SK-N-SH treated with all-trans-retinoic acid at 6 μM for 48 hours (cell line): ENCODE measurements at regions not wholly inside any gene's neighbourhood (a gene's known extent, or its start where the extent isn't known, plus 50 kb on each side); places are given as distances from the start of the nearest gene placed in this dataset.

Experiments used
- ATAC-seq: fragments of 200-7000 bp; cut with Tn5 transposase; 3 replicates; pipeline ENCODE4 v1.9.1; 2020; ENCODE audit warnings: mild to moderate bottlenecking, moderate library complexity
- ARNTL ChIP-seq: fragments of 450-650 bp; formaldehyde crosslinking; IDR thresholded peaks from 2 replicates; pipeline ENCODE4 v1.5.0; 2020; ENCODE audit warnings: low read depth, mild to moderate bottlenecking, moderate library complexity, borderline replicate concordance
- BACH2 ChIP-seq: fragments of 250-450 bp; sonication (Bioruptor Pico); IDR thresholded peaks from 2 replicates; pipeline ENCODE4 v1.9.0; 2021; ENCODE audit warnings: mild to moderate bottlenecking, borderline replicate concordance
- CSDC2 ChIP-seq: fragments of 250-450 bp; sonication (Bioruptor Pico); IDR thresholded peaks from 2 replicates; pipeline ENCODE4 v1.5.0; 2020; ENCODE audit warnings: mild to moderate bottlenecking, moderate library complexity
- GLIS3 ChIP-seq: fragments of 250-450 bp; sonication (Bioruptor Pico); IDR thresholded peaks from 2 replicates; pipeline ENCODE4 v1.5.0; 2020; ENCODE audit warnings: mild to moderate bottlenecking, moderate library complexity
- ISL1 ChIP-seq: fragments of 250-450 bp; sonication (Bioruptor Pico); IDR thresholded peaks from 2 replicates; pipeline ENCODE4 v2.1.2; 2022; ENCODE audit warnings: mild to moderate bottlenecking, moderate library complexity
- OSR1 ChIP-seq: fragments of 250-450 bp; sonication (Bioruptor Pico); IDR thresholded peaks from 2 replicates; pipeline ENCODE4 v1.8.0; 2022; ENCODE audit warnings: moderate library complexity, mild to moderate bottlenecking, inconsistent platforms
- PPARA ChIP-seq: fragments of 250-450 bp; sonication (Bioruptor Pico); IDR thresholded peaks from 2 replicates; pipeline ENCODE4 v1.5.0; 2020; ENCODE audit warnings: mild to moderate bottlenecking, borderline replicate concordance
- RARB ChIP-seq: fragments of 250-450 bp; sonication (Bioruptor Pico); IDR thresholded peaks from 2 replicates; pipeline ENCODE4 v1.8.0; 2021; ENCODE audit warnings: mild to moderate bottlenecking, moderate library complexity
- SNAI2 ChIP-seq: fragments of 250-450 bp; sonication (Bioruptor Pico); IDR thresholded peaks from 2 replicates; pipeline ENCODE4 v1.5.0; 2020; ENCODE audit warnings: mild to moderate bottlenecking, moderate library complexity
- TCF4 ChIP-seq: fragments of 250-450 bp; sonication (Bioruptor Pico); IDR thresholded peaks from 2 replicates; pipeline ENCODE4 v1.8.0; 2021; ENCODE audit warnings: mild to moderate bottlenecking, moderate library complexity, borderline replicate concordance
- TOX ChIP-seq: fragments of 250-450 bp; sonication (Bioruptor Pico); IDR thresholded peaks from 2 replicates; pipeline ENCODE4 v1.8.0; 2021; ENCODE audit warnings: mild to moderate bottlenecking, moderate library complexity, borderline replicate concordance
- ZC3H10 ChIP-seq: fragments of 250-450 bp; sonication (Bioruptor Pico); IDR thresholded peaks from 2 replicates; pipeline ENCODE4 v1.5.1; 2021; ENCODE audit warnings: mild to moderate bottlenecking, moderate library complexity
- ZFP30 ChIP-seq: fragments of 450-650 bp; formaldehyde crosslinking; IDR thresholded peaks from 2 replicates; pipeline ENCODE4 v1.5.0; 2022; ENCODE audit warnings: mild to moderate bottlenecking, moderate library complexity
- ZNF565 ChIP-seq: fragments of 450-650 bp; formaldehyde crosslinking; conservative IDR thresholded peaks from 2 replicates; pipeline ENCODE4 v1.5.0; 2020; ENCODE audit warnings: low read depth, mild to moderate bottlenecking, moderate library complexity
- ZNF8 ChIP-seq: fragments of 450-650 bp; formaldehyde crosslinking; IDR thresholded peaks from 2 replicates; pipeline ENCODE4 v1.5.0; 2020; ENCODE audit warnings: mild to moderate bottlenecking, moderate library complexity
- TF ChIP-seq, protein P1 (sequence below): fragments of 250-450 bp; sonication (Bioruptor Pico); IDR thresholded peaks from 2 replicates; pipeline ENCODE4 v1.8.0; 2020; ENCODE audit warnings: mild to moderate bottlenecking, moderate library complexity, borderline replicate concordance
- TF ChIP-seq, protein P2 (sequence below): fragments of 250-450 bp; sonication (Bioruptor Pico); IDR thresholded peaks from 2 replicates; pipeline ENCODE4 v1.5.1; 2021; ENCODE audit warnings: mild to moderate bottlenecking, moderate library complexity
- TF ChIP-seq, protein P3 (sequence below): fragments of 250-450 bp; sonication (Bioruptor Pico); IDR thresholded peaks from 2 replicates; pipeline ENCODE4 v1.5.0; 2020; ENCODE audit warnings: mild to moderate bottlenecking, moderate library complexity
- TF ChIP-seq, protein P4 (sequence below): fragments of 250-450 bp; sonication (Bioruptor Pico); IDR thresholded peaks from 2 replicates; pipeline ENCODE4 v1.5.1; 2020; ENCODE audit warnings: low read depth, mild to moderate bottlenecking, moderate library complexity
- TF ChIP-seq, protein P5 (sequence below): fragments of 250-450 bp; sonication (Bioruptor Pico); IDR thresholded peaks from 2 replicates; pipeline ENCODE4 v1.8.0; 2021; ENCODE audit warnings: low read depth, mild to moderate bottlenecking, moderate library complexity, borderline replicate concordance

DNA sequence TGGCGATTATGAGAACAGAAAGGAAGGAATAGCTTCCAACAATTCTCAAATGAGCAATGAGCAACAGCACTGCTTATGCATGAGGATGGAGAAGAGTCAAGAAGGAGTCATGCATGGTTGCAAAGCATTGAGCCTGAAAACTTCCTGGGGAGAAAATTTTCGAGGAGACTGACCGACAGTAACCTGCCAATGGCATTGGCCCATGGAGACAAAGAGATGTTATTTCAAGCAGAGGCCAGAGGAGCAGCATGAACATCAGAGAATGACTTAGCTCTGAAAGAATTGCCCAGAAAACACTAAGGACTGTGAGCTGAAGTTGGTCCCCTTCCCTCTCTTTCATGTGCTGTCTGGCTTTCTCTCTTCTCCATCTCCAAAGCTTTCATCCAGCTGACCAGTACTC lies 343.4 kb downstream of the ADAMTS20 start (continued):
- TF ChIP-seq, protein P1, sequence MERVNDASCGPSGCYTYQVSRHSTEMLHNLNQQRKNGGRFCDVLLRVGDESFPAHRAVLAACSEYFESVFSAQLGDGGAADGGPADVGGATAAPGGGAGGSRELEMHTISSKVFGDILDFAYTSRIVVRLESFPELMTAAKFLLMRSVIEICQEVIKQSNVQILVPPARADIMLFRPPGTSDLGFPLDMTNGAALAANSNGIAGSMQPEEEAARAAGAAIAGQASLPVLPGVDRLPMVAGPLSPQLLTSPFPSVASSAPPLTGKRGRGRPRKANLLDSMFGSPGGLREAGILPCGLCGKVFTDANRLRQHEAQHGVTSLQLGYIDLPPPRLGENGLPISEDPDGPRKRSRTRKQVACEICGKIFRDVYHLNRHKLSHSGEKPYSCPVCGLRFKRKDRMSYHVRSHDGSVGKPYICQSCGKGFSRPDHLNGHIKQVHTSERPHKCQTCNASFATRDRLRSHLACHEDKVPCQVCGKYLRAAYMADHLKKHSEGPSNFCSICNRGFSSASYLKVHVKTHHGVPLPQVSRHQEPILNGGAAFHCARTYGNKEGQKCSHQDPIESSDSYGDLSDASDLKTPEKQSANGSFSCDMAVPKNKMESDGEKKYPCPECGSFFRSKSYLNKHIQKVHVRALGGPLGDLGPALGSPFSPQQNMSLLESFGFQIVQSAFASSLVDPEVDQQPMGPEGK (CRISPR knock-in tag) = no peak

DNA sequence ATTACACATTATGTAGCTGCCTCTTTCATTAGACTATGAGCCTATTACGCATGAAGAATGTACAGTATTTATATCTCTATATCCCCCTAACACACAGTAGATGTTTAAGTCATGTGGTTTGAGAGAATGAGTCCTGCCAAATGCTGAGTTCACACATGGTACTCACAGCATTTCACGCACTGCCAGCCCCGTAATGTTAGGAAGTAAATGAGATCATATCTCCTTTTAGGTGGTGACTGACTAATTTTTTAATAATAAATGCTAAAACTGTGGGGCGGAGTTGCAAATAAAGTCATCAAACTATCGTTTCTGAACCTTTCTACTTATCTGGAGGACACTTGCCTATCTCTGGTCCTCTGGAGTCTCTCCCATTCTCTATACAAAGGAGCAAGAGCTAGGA lies 343.8 kb downstream of the ADAMTS20 start:
- TF ChIP-seq ZNF565 (CRISPR knock-in tag) = no peak
- TF ChIP-seq, protein P1 (CRISPR knock-in tag) = no peak
- TF ChIP-seq PPARA (CRISPR knock-in tag) = no peak
- no peak for TF ChIP-seq RARB (CRISPR knock-in tag)
- TF ChIP-seq ARNTL (CRISPR knock-in tag) = no peak
- ATAC-seq = no peak

DNA sequence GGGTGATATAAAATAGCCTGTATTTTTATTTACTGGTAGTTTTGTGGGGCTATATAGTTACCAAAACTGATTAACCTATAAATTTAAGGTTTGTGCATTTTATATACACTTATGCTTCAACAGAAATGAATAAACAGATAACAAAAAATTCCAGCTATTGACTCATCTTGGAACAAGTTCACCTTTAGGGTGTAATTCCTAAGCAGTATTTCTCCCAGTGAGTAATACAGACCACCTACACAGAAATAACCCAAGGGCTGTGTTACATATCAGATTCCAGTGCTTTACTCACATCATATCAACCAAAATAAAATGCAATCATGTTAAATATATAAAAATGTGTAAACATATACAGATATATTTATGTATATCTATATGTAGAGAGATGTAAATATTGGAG lies 345.6 kb downstream of the ADAMTS20 start:
- no peak for ATAC-seq
- TF ChIP-seq ARNTL (CRISPR knock-in tag) = no peak
- TF ChIP-seq RARB (CRISPR knock-in tag) = no peak
- TF ChIP-seq TOX (CRISPR knock-in tag) = no peak
- no peak for TF ChIP-seq SNAI2 (CRISPR knock-in tag)
- TF ChIP-seq, protein P2, sequence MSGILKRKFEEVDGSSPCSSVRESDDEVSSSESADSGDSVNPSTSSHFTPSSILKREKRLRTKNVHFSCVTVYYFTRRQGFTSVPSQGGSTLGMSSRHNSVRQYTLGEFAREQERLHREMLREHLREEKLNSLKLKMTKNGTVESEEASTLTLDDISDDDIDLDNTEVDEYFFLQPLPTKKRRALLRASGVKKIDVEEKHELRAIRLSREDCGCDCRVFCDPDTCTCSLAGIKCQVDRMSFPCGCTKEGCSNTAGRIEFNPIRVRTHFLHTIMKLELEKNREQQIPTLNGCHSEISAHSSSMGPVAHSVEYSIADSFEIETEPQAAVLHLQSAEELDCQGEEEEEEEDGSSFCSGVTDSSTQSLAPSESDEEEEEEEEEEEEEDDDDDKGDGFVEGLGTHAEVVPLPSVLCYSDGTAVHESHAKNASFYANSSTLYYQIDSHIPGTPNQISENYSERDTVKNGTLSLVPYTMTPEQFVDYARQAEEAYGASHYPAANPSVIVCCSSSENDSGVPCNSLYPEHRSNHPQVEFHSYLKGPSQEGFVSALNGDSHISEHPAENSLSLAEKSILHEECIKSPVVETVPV = no peak
- no peak for TF ChIP-seq TCF4 (CRISPR knock-in tag)
- no peak for TF ChIP-seq ZNF8 (CRISPR knock-in tag)
- TF ChIP-seq, protein P3, sequence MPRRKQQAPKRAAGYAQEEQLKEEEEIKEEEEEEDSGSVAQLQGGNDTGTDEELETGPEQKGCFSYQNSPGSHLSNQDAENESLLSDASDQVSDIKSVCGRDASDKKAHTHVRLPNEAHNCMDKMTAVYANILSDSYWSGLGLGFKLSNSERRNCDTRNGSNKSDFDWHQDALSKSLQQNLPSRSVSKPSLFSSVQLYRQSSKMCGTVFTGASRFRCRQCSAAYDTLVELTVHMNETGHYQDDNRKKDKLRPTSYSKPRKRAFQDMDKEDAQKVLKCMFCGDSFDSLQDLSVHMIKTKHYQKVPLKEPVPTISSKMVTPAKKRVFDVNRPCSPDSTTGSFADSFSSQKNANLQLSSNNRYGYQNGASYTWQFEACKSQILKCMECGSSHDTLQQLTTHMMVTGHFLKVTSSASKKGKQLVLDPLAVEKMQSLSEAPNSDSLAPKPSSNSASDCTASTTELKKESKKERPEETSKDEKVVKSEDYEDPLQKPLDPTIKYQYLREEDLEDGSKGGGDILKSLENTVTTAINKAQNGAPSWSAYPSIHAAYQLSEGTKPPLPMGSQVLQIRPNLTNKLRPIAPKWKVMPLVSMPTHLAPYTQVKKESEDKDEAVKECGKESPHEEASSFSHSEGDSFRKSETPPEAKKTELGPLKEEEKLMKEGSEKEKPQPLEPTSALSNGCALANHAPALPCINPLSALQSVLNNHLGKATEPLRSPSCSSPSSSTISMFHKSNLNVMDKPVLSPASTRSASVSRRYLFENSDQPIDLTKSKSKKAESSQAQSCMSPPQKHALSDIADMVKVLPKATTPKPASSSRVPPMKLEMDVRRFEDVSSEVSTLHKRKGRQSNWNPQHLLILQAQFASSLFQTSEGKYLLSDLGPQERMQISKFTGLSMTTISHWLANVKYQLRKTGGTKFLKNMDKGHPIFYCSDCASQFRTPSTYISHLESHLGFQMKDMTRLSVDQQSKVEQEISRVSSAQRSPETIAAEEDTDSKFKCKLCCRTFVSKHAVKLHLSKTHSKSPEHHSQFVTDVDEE = no peak
- TF ChIP-seq OSR1 (CRISPR knock-in tag) = no peak
- no peak for TF ChIP-seq BACH2 (CRISPR knock-in tag)
- TF ChIP-seq PPARA (CRISPR knock-in tag) = no peak
- no peak for TF ChIP-seq CSDC2
- TF ChIP-seq ZNF565 (CRISPR knock-in tag) = no peak
- TF ChIP-seq, protein P4, sequence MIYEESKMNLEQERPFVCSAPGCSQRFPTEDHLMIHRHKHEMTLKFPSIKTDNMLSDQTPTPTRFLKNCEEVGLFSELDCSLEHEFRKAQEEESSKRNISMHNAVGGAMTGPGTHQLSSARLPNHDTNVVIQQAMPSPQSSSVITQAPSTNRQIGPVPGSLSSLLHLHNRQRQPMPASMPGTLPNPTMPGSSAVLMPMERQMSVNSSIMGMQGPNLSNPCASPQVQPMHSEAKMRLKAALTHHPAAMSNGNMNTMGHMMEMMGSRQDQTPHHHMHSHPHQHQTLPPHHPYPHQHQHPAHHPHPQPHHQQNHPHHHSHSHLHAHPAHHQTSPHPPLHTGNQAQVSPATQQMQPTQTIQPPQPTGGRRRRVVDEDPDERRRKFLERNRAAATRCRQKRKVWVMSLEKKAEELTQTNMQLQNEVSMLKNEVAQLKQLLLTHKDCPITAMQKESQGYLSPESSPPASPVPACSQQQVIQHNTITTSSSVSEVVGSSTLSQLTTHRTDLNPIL (CRISPR knock-in tag) = no peak
- TF ChIP-seq ZC3H10 (CRISPR knock-in tag) = no peak
- TF ChIP-seq, protein P1 (CRISPR knock-in tag) = no peak
- TF ChIP-seq ISL1 (CRISPR knock-in tag) = no peak
- TF ChIP-seq, protein P5, sequence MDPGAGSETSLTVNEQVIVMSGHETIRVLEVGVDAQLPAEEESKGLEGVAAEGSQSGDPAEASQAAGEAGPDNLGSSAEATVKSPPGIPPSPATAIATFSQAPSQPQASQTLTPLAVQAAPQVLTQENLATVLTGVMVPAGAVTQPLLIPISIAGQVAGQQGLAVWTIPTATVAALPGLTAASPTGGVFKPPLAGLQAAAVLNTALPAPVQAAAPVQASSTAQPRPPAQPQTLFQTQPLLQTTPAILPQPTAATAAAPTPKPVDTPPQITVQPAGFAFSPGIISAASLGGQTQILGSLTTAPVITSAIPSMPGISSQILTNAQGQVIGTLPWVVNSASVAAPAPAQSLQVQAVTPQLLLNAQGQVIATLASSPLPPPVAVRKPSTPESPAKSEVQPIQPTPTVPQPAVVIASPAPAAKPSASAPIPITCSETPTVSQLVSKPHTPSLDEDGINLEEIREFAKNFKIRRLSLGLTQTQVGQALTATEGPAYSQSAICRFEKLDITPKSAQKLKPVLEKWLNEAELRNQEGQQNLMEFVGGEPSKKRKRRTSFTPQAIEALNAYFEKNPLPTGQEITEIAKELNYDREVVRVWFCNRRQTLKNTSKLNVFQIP = no peak
- no peak for TF ChIP-seq GLIS3 (CRISPR knock-in tag)
- TF ChIP-seq ZFP30 (CRISPR knock-in tag) = no peak
- TF ChIP-seq, all 23 proteins: peak for 0
